ENCODE measurements at regions not wholly inside any gene's neighbourhood (a gene's known extent, or its start where the extent isn't known, plus 50 kb on each side); places are given as distances from the start of the nearest gene placed in this dataset.

DNA sequence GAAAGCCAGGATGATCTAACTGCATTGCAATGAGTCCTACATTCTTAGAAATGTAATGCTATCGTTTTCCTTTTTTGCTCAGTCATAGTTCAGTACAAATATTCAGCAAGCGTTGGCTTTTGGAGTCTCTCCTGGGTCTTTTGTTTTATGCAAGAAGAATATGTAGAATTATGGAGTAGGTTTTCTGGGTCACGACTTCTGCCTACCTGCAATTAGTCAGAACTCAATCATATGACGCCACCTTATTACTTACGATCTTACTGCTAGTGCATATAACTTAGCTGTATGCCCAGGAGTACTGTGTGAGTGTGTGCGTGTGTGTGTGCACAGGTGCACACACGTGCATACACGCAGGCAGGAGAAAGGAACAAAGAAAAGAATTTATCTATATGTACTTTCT lies 640.2 kb downstream of the STK39 start:
- TF ChIP-seq, protein P1, sequence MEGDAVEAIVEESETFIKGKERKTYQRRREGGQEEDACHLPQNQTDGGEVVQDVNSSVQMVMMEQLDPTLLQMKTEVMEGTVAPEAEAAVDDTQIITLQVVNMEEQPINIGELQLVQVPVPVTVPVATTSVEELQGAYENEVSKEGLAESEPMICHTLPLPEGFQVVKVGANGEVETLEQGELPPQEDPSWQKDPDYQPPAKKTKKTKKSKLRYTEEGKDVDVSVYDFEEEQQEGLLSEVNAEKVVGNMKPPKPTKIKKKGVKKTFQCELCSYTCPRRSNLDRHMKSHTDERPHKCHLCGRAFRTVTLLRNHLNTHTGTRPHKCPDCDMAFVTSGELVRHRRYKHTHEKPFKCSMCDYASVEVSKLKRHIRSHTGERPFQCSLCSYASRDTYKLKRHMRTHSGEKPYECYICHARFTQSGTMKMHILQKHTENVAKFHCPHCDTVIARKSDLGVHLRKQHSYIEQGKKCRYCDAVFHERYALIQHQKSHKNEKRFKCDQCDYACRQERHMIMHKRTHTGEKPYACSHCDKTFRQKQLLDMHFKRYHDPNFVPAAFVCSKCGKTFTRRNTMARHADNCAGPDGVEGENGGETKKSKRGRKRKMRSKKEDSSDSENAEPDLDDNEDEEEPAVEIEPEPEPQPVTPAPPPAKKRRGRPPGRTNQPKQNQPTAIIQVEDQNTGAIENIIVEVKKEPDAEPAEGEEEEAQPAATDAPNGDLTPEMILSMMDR (IDR thresholded peaks at IDR 0.05; ENCODE audit: low read length), result no peak
- TF ChIP-seq EZH2phosphoT487 (IDR thresholded peaks at IDR 0.05; ENCODE audit: low read length), result no peak

All from MM.1S (cell line).